ENCODE measurements at regions not wholly inside any gene's neighbourhood (a gene's known extent, or its start where the extent isn't known, plus 50 kb on each side); places are given as distances from the start of the nearest gene placed in this dataset.

DNA sequence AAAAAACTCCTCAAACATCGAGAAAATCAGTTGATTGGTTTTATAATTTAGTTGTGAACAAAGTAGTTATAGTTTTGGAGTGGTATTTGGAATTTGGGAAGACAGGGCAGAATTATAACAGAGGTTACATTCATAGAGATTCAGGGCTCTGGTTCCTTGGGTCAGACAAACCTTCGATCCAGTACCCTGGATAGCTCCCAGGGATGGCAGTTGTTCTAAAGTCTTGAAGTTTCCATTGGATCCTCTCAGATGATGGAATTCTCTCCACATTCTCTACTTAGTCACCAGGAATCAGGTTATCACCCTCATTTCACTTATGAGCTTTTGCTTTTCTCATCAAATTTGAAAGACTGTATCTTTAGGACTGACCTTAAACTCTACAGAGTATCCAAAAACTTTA is 285.1 kb downstream of the CENPW start:
- no peak overlapping the region for H3K4me3 ChIP-seq (ENCODE audit: control insufficient read depth, low read depth, low read length)
- DNase-seq (ENCODE audit: low read depth): peak; percentile 58
- TF ChIP-seq, protein P1, sequence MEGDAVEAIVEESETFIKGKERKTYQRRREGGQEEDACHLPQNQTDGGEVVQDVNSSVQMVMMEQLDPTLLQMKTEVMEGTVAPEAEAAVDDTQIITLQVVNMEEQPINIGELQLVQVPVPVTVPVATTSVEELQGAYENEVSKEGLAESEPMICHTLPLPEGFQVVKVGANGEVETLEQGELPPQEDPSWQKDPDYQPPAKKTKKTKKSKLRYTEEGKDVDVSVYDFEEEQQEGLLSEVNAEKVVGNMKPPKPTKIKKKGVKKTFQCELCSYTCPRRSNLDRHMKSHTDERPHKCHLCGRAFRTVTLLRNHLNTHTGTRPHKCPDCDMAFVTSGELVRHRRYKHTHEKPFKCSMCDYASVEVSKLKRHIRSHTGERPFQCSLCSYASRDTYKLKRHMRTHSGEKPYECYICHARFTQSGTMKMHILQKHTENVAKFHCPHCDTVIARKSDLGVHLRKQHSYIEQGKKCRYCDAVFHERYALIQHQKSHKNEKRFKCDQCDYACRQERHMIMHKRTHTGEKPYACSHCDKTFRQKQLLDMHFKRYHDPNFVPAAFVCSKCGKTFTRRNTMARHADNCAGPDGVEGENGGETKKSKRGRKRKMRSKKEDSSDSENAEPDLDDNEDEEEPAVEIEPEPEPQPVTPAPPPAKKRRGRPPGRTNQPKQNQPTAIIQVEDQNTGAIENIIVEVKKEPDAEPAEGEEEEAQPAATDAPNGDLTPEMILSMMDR (conservative IDR thresholded peaks at IDR 0.05; ENCODE audit: control insufficient read depth, insufficient read depth, low read depth, low read length): no peak

DNA sequence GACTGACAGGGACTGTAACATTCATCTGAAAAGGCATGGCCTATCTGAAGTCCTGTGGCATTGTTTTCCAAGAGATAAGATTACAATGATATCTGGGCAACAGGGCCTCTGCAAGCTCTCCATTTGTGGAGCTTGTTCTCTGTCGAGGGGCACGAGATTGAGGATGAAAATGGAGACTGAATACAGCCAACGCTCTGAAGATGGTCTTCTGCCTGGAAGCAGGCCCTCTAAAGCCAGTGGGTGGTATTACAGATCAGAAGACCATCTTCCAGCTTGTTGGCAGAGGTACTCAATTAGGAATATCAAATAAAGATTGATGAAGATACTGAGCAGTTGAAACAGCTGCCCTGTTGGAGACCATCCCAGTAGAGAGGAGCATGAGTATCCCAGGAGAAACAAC is 288.2 kb downstream of the CENPW start:
- TF ChIP-seq, protein P1 (conservative IDR thresholded peaks at IDR 0.05; ENCODE audit: control insufficient read depth, insufficient read depth, low read depth, low read length): no peak
- no peak for DNase-seq (ENCODE audit: low read depth)

DNA sequence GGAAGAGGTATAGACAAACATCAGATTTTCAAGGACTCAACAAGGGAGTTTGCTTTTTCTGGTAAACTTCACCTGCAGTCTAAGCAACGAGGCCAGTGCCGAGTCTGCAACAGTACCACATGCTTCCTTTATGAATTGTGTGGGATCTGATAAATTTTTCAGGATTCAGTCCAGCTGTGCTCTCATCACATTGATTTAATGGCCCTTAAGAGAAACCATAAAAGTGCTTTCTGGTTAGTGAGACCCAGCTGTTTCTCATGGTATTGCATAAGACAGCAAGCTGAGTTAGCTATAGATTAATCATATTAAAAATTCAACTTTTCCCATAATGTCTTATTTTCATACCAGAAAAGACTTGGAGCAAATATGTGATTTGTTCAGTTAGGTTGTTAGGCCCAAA is 291.4 kb downstream of the CENPW start:
- no peak overlapping the region for H3K4me3 ChIP-seq (ENCODE audit: control insufficient read depth, low read depth, low read length)
- TF ChIP-seq, protein P1 (conservative IDR thresholded peaks at IDR 0.05; ENCODE audit: control insufficient read depth, insufficient read depth, low read depth, low read length): no peak
- DNase-seq (ENCODE audit: low read depth): peak; percentile 90

More for the DNA sequence above, 288.2 kb downstream of the CENPW start:
- no peak overlapping the region for H3K4me3 ChIP-seq (ENCODE audit: control insufficient read depth, low read depth, low read length)

DNA sequence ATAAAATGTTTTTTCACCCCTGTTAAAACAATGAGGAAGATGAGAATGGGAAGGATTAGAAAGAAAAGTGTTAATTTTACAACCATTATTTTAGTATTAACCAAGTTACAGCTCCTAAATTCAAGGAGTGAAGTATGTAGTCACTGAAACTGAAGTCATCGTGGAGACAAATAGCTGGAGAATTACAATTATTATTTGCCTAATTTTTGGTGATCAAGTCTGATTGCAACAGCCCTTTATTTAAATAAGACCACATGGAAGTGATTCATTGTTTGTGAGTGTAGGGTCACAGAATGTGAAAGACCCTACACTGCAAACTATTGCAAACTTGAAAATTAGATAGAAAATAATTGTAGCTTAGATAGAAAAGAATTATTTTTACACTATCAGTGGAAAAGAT is 292.4 kb downstream of the CENPW start:
- no peak overlapping the region for H3K4me3 ChIP-seq (ENCODE audit: control insufficient read depth, low read depth, low read length)
- DNase-seq (ENCODE audit: low read depth): peak; percentile 48
- TF ChIP-seq, protein P1 (conservative IDR thresholded peaks at IDR 0.05; ENCODE audit: control insufficient read depth, insufficient read depth, low read depth, low read length): no peak

DNA sequence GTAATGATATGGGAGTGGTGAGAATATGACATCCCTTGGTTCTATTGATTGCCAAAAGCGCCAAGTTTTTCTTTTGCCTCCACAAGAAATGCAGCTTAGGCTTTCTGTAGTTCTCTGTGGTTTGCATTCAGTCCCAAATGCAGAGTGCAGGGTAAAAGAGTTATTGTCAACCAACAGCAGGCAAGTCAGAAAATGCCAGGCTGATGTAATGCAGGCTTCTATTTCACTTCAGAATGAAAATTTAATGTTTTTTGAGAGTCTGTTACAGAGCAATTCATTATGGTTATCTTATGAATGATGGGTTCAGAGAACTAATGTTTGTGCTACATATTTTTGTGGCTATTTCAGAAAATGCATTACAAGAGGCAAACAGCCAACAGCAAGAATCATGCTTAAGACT is 293.5 kb downstream of the CENPW start:
- peak; percentile 23 for DNase-seq (ENCODE audit: low read depth)
- TF ChIP-seq, protein P1 (conservative IDR thresholded peaks at IDR 0.05; ENCODE audit: control insufficient read depth, insufficient read depth, low read depth, low read length): no peak
- no peak overlapping the region for H3K4me3 ChIP-seq (ENCODE audit: control insufficient read depth, low read depth, low read length)

DNA sequence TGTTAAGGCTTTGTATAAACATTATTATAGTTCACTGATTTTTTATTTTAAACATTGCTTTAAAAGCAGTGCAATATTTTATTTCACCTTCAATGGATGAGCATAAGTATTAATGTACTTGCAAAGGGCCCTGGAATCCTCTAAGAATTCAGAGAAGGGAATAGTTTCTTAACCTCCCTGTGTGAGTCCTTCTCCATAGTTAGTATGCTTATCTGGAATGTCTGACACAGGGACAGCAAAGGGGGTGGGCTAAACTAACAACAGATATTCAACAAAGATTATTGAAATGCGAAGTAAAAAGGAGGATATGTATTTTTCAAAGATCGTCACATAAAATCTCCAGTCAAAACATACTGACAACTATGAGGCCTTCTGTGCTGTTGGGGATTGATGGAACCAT is 300.4 kb downstream of the CENPW start:
- TF ChIP-seq, protein P1 (conservative IDR thresholded peaks at IDR 0.05; ENCODE audit: control insufficient read depth, insufficient read depth, low read depth, low read length): no peak
- H3K4me3 ChIP-seq (ENCODE audit: control insufficient read depth, low read depth, low read length): no peak overlapping the region
- no peak for DNase-seq (ENCODE audit: low read depth)

DNA sequence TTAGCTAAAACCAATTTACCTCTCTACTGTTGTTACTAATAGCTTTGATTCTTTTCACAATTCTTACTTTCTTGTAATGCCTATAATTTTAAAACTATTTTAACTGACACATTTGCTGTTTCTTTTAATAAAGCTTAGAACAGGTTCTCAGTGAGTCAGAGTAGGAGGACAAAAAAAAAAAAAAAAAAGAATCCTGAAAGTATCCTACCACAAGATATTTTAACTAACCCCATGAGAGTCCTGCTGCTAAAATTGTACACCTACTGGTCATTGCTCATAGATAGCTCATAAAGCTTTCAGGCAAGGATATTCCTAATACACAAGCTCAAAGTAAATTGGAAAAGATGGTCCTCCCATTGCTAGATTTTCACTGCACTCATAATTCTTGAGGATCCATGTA is 301.0 kb downstream of the CENPW start:
- no peak overlapping the region for H3K4me3 ChIP-seq (ENCODE audit: control insufficient read depth, low read depth, low read length)
- TF ChIP-seq, protein P1 (conservative IDR thresholded peaks at IDR 0.05; ENCODE audit: control insufficient read depth, insufficient read depth, low read depth, low read length): no peak
- no peak for DNase-seq (ENCODE audit: low read depth)

Data from fibroblast of mammary gland (primary cell).